ENCODE measurements at regions not wholly inside any gene's neighbourhood (a gene's known extent, or its start where the extent isn't known, plus 50 kb on each side); places are given as distances from the start of the nearest gene placed in this dataset.

DNA sequence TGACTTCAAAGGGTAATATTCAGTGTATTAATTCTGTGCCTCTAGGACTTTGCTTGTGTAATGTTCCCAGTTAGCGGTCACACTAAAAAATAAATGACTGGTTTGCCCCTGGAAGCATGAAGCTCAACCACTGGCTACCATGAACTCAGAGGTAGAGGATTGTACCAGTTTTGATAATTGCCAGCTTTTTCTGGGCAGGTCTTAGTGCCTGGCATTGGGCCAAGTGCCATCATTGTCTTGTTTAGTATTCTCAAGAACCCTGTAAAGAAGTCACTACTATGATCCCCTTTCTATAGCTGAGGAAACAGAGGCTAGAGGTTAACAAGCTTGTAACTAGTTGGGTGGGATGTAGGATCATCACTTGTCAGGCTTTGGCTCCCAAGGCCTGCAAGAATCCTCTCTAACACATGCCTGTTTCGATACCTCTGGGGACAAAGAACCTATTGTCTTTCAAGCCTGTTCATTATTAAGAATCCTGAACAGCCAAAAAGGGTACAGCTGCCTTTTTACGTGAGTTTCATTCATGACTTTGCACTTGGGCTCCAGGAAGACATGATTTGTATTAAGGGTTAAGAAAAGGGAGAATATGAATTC lies 121.9 kb upstream of the JUN start:
- H3K27me3 ChIP-seq: no peaks in the 10 kb centered on the region
- ATAC-seq (no peak), DNase-seq (no peak)
- no peak overlapping the region for H3K27ac ChIP-seq
- intact Hi-C loops (cut with DNase I): no loop called here
- no peaks in the 10 kb centered on the region for H3K36me3 ChIP-seq
- H3K4me1 ChIP-seq: peaks cover 16% of the 10 kb centered on the region
- H3K4me3 ChIP-seq: no peak overlapping the region
- TF ChIP-seq CTCF (IDR thresholded peaks at IDR 0.05): no peak
- H3K9me3 ChIP-seq: no peaks in the 10 kb centered on the region

DNA sequence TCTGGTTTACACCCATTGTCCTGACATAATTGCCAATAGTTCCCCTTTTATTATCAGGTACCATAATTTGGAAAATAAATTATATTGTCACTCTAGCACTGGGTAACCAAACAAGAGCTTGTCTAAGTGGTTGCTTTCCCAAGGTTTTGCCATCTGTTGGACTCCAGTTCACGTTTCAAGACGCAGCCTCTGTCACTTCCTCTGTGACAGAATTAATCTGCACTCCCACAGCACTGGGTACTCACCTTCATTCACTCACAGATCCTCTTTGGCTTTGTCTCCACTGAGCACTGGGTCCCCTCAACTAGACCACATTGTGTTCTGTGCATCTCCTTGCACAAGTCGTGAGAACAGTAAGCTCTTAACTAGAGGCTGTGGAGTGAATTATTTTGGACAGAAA lies 123.6 kb upstream of the JUN start:
- Histone ChIP-seq H3K27ac (no peak overlapping the region), H3K9me3 (no peaks in the 10 kb centered on the region), H3K4me3 (no peak overlapping the region), H3K4me1 (peaks cover 9% of the 10 kb centered on the region), H3K27me3 (no peaks in the 10 kb centered on the region), H3K36me3 (no peaks in the 10 kb centered on the region)
- ATAC-seq (no peak), DNase-seq (no peak)
- intact Hi-C loops (cut with DNase I): no loop called here
- no peak for TF ChIP-seq CTCF (IDR thresholded peaks at IDR 0.05)

GRCh38 chr1:58908561-58909560 lies 125.0 kb upstream of the JUN start:
- Histone ChIP-seq H3K27ac (no peak overlapping the region), H3K27me3 (no peaks in the 10 kb centered on the region), H3K4me3 (no peak overlapping the region), H3K9me3 (no peaks in the 10 kb centered on the region), H3K4me1 (peaks cover 9% of the 10 kb centered on the region), H3K36me3 (no peaks in the 10 kb centered on the region)
- ATAC-seq (no peak), DNase-seq (no peak)
- intact Hi-C loops (cut with DNase I): no loop called here
- TF ChIP-seq CTCF (IDR thresholded peaks at IDR 0.05): no peak

GRCh38 chr1:58909914-58910681 lies 126.3 kb upstream of the JUN start:
- DNase-seq (no peak), ATAC-seq (no peak)
- no peak for TF ChIP-seq CTCF (IDR thresholded peaks at IDR 0.05)
- intact Hi-C loops (cut with DNase I): no loop called here
- no peak overlapping the region for H3K27ac ChIP-seq
- no peaks in the 10 kb centered on the region for H3K36me3 ChIP-seq
- H3K27me3 ChIP-seq: no peaks in the 10 kb centered on the region
- H3K4me1 ChIP-seq: no peaks in the 10 kb centered on the region
- no peak overlapping the region for H3K4me3 ChIP-seq
- peaks cover 4% of the 10 kb centered on the region for H3K9me3 ChIP-seq

- H3K4me3 ChIP-seq: no peak overlapping the region
- intact Hi-C loops (cut with DNase I): no loop called here
- H3K27ac ChIP-seq: no peak overlapping the region
- no peak for DNase-seq
- ATAC-seq: no peak
- H3K4me1 ChIP-seq: no peaks in the 10 kb centered on the region
- no peaks in the 10 kb centered on the region for H3K36me3 ChIP-seq
- peaks cover 10% of the 10 kb centered on the region for H3K9me3 ChIP-seq
- no peak for TF ChIP-seq CTCF (IDR thresholded peaks at IDR 0.05)
- H3K27me3 ChIP-seq: no peaks in the 10 kb centered on the region
These were observed 128.1 kb upstream of the JUN start for GRCh38 chr1:58911841-58912499.
